Endodermal cell (in vitro differentiated cells): ENCODE measurements at regions not wholly inside any gene's neighbourhood (a gene's known extent, or its start where the extent isn't known, plus 50 kb on each side); places are given as distances from the start of the nearest gene placed in this dataset.
"Not testable (repeated sequence)": the region's sequence is repeated elsewhere in the genome, so short reads cannot be mapped to it uniquely, and the experiment has no call there.

Experiments used
- DNase-seq: peaks from one replicate; pipeline ENCODE4 v3.0.0-alpha.2; 2017
- H3K27ac ChIP-seq: 2 replicates; pipeline ENCODE4 v1.5.1; 2013; ENCODE audit warnings: mild to moderate bottlenecking, low read depth, low read length, moderate library complexity
- H3K27me3 ChIP-seq: 2 replicates; pipeline ENCODE4 v1.6.1; 2013; ENCODE audit warnings: mild to moderate bottlenecking, low read length, moderate library complexity; ENCODE audit not compliant: insufficient read depth, control insufficient read depth, poor library complexity, severe bottlenecking
- H3K36me3 ChIP-seq: 2 replicates; pipeline ENCODE4 v1.7.0; 2013; ENCODE audit warnings: mild to moderate bottlenecking, low read length, moderate library complexity; ENCODE audit not compliant: control insufficient read depth, insufficient read depth
- H3K4me1 ChIP-seq: one replicate; pipeline ENCODE4 v1.7.0; 2013; ENCODE audit warnings: low read length; ENCODE audit not compliant: control insufficient read depth, insufficient read depth
- H3K4me3 ChIP-seq: 2 replicates; pipeline ENCODE4 v1.5.1; 2013; ENCODE audit warnings: mild to moderate bottlenecking, low read length, moderate library complexity
- H3K9ac ChIP-seq: 2 replicates; pipeline ENCODE4 v1.6.1; 2013; ENCODE audit warnings: mild to moderate bottlenecking, low read length, moderate library complexity; ENCODE audit not compliant: poor library complexity, severe bottlenecking; ENCODE audit errors: extremely low read depth
- H3K9me3 ChIP-seq: 2 replicates; pipeline ENCODE4 v1.6.1; 2013; ENCODE audit warnings: mild to moderate bottlenecking, low read length, moderate library complexity; ENCODE audit not compliant: control insufficient read depth
- H3K27ac Mint-ChIP-seq: 2 replicates; pipeline ENCODE4 v1.8.0; 2020; ENCODE audit warnings: mixed read lengths
- H3K27me3 Mint-ChIP-seq: 2 replicates; pipeline ENCODE4 v1.8.0; 2021; ENCODE audit warnings: mild to moderate bottlenecking, mixed read lengths; ENCODE audit not compliant: insufficient read depth
- H3K36me3 Mint-ChIP-seq: 2 replicates; pipeline ENCODE4 v1.8.0; 2020; ENCODE audit warnings: low read depth, mixed read lengths
- H3K4me1 Mint-ChIP-seq: 2 replicates; pipeline ENCODE4 v1.8.0; 2020; ENCODE audit warnings: mixed read lengths
- H3K4me3 Mint-ChIP-seq: 2 replicates; pipeline ENCODE4 v1.8.0; 2020; ENCODE audit warnings: mild to moderate bottlenecking, moderate library complexity, mixed read lengths
- H3K9me3 Mint-ChIP-seq: 2 replicates; pipeline ENCODE4 v1.8.0; 2020; ENCODE audit warnings: mild to moderate bottlenecking, mixed read lengths
- WGBS, 2 experiments: methylation state at CpG; one replicate each; pipeline versions ENCODE4 v1.1.5 to v1.1.7; 2013; ENCODE audit warnings: missing lambda C conversion rate in 2 of 2, mixed read lengths in 1 of 2; ENCODE audit not compliant: insufficient coverage in 1 of 2, insufficient read length in 1 of 2; 5-methylcytosine and 5-hydroxymethylcytosine counted together
- TF ChIP-seq, protein P1 (sequence below): fragments of 200-600 bp; sonication (generic); conservative IDR thresholded peaks from 2 replicates; pipeline ENCODE4 v1.5.0; 2021; ENCODE audit warnings: antibody characterized with exemption, mild to moderate bottlenecking

DNA sequence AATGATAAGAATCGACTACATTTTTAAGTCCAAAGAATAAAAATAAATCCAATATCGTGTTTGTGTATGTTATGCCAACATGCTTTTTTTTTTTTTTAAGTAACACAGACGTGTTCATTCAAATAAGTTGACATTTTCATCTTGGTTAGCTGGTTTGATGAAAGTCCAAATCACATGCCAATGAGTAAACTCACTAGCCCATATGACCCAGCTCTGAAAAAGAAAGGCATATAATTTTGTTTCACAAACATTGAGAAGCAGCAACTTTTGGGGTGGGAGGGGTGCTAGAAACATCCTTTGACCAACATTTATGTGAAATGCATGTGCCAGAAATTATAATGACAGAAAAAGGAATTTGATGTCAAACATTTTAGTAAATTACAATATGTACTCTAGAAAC, 61.6 kb upstream of the SPP1 start:
- Mint-ChIP-seq H3K27ac (no peak overlapping the region), H3K4me1 (peaks cover 70% of the 10 kb centered on the region), H3K4me3 (no peak overlapping the region), H3K36me3 (no peaks in the 10 kb centered on the region), H3K27me3 (no peaks in the 10 kb centered on the region), H3K9me3 (no peaks in the 10 kb centered on the region)
- no peak overlapping the region for H3K27ac ChIP-seq
- TF ChIP-seq, protein P1, sequence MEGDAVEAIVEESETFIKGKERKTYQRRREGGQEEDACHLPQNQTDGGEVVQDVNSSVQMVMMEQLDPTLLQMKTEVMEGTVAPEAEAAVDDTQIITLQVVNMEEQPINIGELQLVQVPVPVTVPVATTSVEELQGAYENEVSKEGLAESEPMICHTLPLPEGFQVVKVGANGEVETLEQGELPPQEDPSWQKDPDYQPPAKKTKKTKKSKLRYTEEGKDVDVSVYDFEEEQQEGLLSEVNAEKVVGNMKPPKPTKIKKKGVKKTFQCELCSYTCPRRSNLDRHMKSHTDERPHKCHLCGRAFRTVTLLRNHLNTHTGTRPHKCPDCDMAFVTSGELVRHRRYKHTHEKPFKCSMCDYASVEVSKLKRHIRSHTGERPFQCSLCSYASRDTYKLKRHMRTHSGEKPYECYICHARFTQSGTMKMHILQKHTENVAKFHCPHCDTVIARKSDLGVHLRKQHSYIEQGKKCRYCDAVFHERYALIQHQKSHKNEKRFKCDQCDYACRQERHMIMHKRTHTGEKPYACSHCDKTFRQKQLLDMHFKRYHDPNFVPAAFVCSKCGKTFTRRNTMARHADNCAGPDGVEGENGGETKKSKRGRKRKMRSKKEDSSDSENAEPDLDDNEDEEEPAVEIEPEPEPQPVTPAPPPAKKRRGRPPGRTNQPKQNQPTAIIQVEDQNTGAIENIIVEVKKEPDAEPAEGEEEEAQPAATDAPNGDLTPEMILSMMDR: no peak
- no peaks in the 10 kb centered on the region for H3K36me3 ChIP-seq
- no peak for DNase-seq
- H3K27me3 ChIP-seq: no peaks in the 10 kb centered on the region
- no peaks in the 10 kb centered on the region for H3K9me3 ChIP-seq
- 95 to 100% methylated on average over 1 to 3 of the region's 3 CpGs for WGBS, 2 experiments
- peaks cover 15% of the 10 kb centered on the region for H3K4me1 ChIP-seq
- H3K4me3 ChIP-seq: no peak overlapping the region
- no peak overlapping the region for H3K9ac ChIP-seq

GRCh38 chr4:87915621-87916020, 59.9 kb upstream of the SPP1 start:
- 75 to 80% methylated on average over 5 to 6 of the region's 6 CpGs for WGBS, 2 experiments
- no peaks in the 10 kb centered on the region for H3K9me3 ChIP-seq
- peaks cover 69% of the 10 kb centered on the region for H3K4me1 Mint-ChIP-seq
- no peaks in the 10 kb centered on the region for H3K27me3 Mint-ChIP-seq
- peaks cover 19% of the 10 kb centered on the region for H3K4me1 ChIP-seq
- H3K9me3 Mint-ChIP-seq: no peaks in the 10 kb centered on the region
- no peaks in the 10 kb centered on the region for H3K27me3 ChIP-seq
- no peak overlapping the region for H3K4me3 ChIP-seq
- no peak for DNase-seq
- TF ChIP-seq, protein P1: no peak
- no peaks in the 10 kb centered on the region for H3K36me3 Mint-ChIP-seq
- H3K36me3 ChIP-seq: no peaks in the 10 kb centered on the region
- H3K4me3 Mint-ChIP-seq: no peak overlapping the region
- H3K27ac ChIP-seq: no peak overlapping the region
- H3K27ac Mint-ChIP-seq: peak overlapping the region; percentile 11
- H3K9ac ChIP-seq: no peak overlapping the region

- H3K4me3 Mint-ChIP-seq: no peak overlapping the region
- H3K9ac ChIP-seq: no peak overlapping the region
- H3K27ac ChIP-seq: no peak overlapping the region
- WGBS, 2 experiments: 20 to 66% methylated on average over 1 to 2 of the region's 2 CpGs
- no peak overlapping the region for H3K4me3 ChIP-seq
- H3K36me3 Mint-ChIP-seq: no peaks in the 10 kb centered on the region
- TF ChIP-seq, protein P1: no peak
- H3K27me3 ChIP-seq: no peaks in the 10 kb centered on the region
- H3K27me3 Mint-ChIP-seq: no peaks in the 10 kb centered on the region
- H3K4me1 ChIP-seq: peaks cover 12% of the 10 kb centered on the region
- no peaks in the 10 kb centered on the region for H3K36me3 ChIP-seq
- peak overlapping the region; percentile 82 for H3K27ac Mint-ChIP-seq
- peaks cover 69% of the 10 kb centered on the region for H3K4me1 Mint-ChIP-seq
- no peaks in the 10 kb centered on the region for H3K9me3 ChIP-seq
- H3K9me3 Mint-ChIP-seq: no peaks in the 10 kb centered on the region
- DNase-seq: peak; percentile 76
These were observed 58.9 kb upstream of the SPP1 start for GRCh38 chr4:87916626-87917025.

DNA sequence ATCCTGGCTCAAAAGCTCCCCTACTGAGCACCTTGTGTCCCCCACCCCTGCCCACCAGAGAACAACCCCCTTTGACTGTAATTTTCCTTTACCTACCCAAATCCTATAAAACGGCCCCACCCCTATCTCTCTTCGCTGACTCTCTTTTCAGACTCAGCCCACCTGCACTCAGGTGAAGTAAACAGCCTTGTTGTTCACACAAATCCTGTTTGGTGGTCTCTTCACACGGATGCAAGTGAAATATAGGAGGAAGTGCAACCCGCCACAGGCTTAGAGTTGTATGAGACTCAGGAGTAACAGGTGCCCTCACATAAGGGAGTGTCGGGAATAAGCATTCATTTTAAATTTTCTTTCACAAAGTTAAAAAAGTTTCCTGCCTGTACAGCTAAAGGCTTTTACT, 57.6 kb upstream of the SPP1 start:
- peak overlapping the region; percentile 67 for H3K27ac Mint-ChIP-seq

More for the DNA sequence above, 57.6 kb upstream of the SPP1 start:
- not testable (repeated sequence) for H3K36me3 Mint-ChIP-seq, H3K9ac ChIP-seq, H3K4me3 Mint-ChIP-seq, H3K27me3 ChIP-seq, H3K27me3 Mint-ChIP-seq, H3K9me3 ChIP-seq, H3K27ac ChIP-seq, H3K4me3 ChIP-seq, H3K36me3 ChIP-seq, H3K9me3 Mint-ChIP-seq
- WGBS, 2 experiments: 66 to 83% methylated on average over 3 to 5 of the region's 5 CpGs
- peaks cover 63% of the 10 kb centered on the region for H3K4me1 Mint-ChIP-seq
- peaks cover 12% of the 10 kb centered on the region for H3K4me1 ChIP-seq
- DNase-seq: peak; percentile 61
